ENCODE measurements at regions not wholly inside any gene's neighbourhood (a gene's known extent, or its start where the extent isn't known, plus 50 kb on each side); places are given as distances from the start of the nearest gene placed in this dataset.
"Not testable (repeated sequence)": the region's sequence is repeated elsewhere in the genome, so short reads cannot be mapped to it uniquely, and the experiment has no call there.

DNA sequence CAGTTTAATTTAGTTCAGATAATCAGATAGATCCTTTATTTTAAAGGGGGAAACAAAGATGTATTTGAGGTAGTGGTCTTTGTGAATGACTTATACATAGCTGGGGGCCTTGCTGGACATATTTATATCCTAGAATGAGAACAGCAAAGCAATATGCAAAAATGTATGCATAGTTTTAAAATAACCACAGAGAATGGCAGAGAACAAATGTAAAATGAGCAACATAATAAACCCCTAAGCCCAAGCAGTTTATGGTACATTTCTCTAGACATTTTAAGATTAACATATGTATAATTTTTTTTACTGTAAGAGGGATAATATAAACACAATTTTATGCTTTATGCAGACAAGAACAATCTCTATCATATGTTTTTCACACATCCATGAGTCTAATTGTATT is 434.2 kb upstream of the SMIM31 start:
- Histone ChIP-seq H3K27me3 (ENCODE audit: control insufficient read depth in 1 of 2, insufficient read depth in 2 of 2, low read length in 2 of 2) (no peaks in the 10 kb centered on the region), H3K36me3 (ENCODE audit: control insufficient read depth in 2 of 2, insufficient read depth in 2 of 2, low read length in 2 of 2) (no peaks in the 10 kb centered on the region), H3K27ac (ENCODE audit: low read length) (no peak overlapping the region), H3K9me3 (ENCODE audit: control insufficient read depth in 2 of 2, low read length in 2 of 2) (no peaks in the 10 kb centered on the region), H3K4me1 (ENCODE audit: control insufficient read depth, insufficient read depth, low read length) (no peaks in the 10 kb centered on the region), H3K4me3 (ENCODE audit: low read length in 2 of 2) (no peak overlapping the region), H3K9ac (ENCODE audit: low read length in 2 of 2) (no peak overlapping the region)

DNA sequence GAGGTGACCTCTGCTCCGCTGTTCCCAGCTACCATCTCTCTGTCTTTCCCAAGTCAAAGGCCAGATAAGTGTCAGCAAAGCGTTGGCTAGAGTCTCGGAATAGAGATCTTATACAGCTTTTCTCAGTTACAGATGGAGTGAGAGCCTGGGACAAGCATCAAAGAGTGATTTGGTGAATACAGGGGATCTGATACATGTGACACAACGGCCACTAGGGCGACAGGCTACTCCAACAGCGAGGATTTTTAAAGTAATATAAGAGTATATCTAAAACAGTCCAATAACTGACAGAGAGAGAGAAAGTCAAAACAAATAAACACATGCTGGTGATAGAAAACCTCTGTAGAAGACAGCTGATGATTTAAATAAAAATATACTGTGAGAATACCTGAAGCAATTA is 433.1 kb upstream of the SMIM31 start:
- Histone ChIP-seq H3K9ac (ENCODE audit: low read length in 2 of 2) (no peak overlapping the region), H3K36me3 (ENCODE audit: control insufficient read depth in 2 of 2, insufficient read depth in 2 of 2, low read length in 2 of 2) (no peaks in the 10 kb centered on the region)

DNA sequence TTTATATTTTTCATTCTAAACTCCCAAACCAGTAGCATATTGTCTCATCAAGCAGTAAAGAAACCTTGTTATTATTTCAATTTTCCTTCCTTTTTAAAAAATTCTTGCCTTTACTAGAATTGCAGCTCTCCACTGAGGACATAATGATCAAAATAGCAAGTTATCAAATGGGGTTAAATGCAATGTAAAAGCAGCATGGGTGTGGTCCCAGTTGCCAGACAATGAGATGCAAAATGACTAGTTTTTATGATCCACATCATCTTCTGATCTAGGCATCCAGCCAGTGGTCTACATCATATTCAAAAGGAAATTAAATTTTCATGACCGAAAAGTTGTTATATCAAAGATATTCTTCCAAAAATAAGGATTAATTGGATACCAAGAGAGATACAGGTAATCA is 427.9 kb upstream of the SMIM31 start:
- Histone ChIP-seq H3K4me3 (ENCODE audit: low read length in 2 of 2) (no peak overlapping the region), H3K9me3 (ENCODE audit: control insufficient read depth in 2 of 2, low read length in 2 of 2) (no peaks in the 10 kb centered on the region), H3K27ac (ENCODE audit: low read length) (no peak overlapping the region), H3K36me3 (ENCODE audit: control insufficient read depth in 2 of 2, insufficient read depth in 2 of 2, low read length in 2 of 2) (no peaks in the 10 kb centered on the region), H3K4me1 (ENCODE audit: control insufficient read depth, insufficient read depth, low read length) (no peaks in the 10 kb centered on the region), H3K27me3 (ENCODE audit: control insufficient read depth in 1 of 2, insufficient read depth in 2 of 2, low read length in 2 of 2) (no peaks in the 10 kb centered on the region), H3K9ac (ENCODE audit: low read length in 2 of 2) (no peak overlapping the region)

More for the DNA sequence above, 433.1 kb upstream of the SMIM31 start:
- Histone ChIP-seq H3K4me1 (ENCODE audit: control insufficient read depth, insufficient read depth, low read length) (no peaks in the 10 kb centered on the region), H3K27me3 (ENCODE audit: control insufficient read depth in 1 of 2, insufficient read depth in 2 of 2, low read length in 2 of 2) (no peaks in the 10 kb centered on the region), H3K4me3 (ENCODE audit: low read length in 2 of 2) (no peak overlapping the region), H3K9me3 (ENCODE audit: control insufficient read depth in 2 of 2, low read length in 2 of 2) (no peaks in the 10 kb centered on the region), H3K27ac (ENCODE audit: low read length) (no peak overlapping the region)

DNA sequence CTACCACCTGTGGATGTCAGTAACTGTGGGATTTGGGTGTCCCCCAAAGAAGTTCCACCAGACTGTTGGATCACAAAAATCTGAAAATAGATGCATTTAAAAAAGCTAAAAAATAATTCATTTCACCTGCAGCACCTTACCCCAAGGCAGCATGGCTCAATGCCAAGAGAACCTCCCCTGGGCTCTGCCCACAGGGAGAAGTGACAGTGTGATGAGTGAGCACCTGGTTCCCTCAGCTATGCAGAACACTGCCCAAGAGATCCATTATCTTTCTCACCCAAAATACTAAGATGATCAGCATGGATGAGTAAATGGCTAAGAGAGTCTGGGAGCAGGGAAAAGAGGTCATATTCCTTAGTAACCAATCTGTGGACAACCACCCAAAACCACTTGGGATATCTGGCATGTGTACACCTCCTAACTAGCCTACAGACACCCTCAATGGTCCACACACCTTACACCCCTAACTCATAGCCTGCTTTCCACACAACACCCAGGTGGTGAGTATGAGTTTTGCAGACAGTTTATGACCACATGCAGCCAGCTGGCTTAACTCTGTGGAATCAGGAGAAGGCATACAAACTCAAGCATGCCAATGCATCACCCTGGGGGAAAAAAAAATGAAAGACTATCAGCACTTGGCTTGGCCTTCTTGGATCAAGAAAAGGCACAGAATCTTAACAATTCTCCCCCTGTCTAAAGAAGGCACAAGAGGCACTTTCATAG is 416.5 kb upstream of the SMIM31 start:
- no peaks in the 10 kb centered on the region for H3K4me1 ChIP-seq (ENCODE audit: control insufficient read depth, insufficient read depth, low read length)
- no peaks in the 10 kb centered on the region for H3K36me3 ChIP-seq (ENCODE audit: control insufficient read depth in 2 of 2, insufficient read depth in 2 of 2, low read length in 2 of 2)
- no peak overlapping the region for H3K27ac ChIP-seq (ENCODE audit: low read length)
- peaks cover 0 to 1% of the 10 kb centered on the region in 2 donors for H3K9me3 ChIP-seq (ENCODE audit: control insufficient read depth in 2 of 2, low read length in 2 of 2)
- no peak overlapping the region for H3K9ac ChIP-seq (ENCODE audit: low read length in 2 of 2)
- no peak overlapping the region for H3K4me3 ChIP-seq (ENCODE audit: low read length in 2 of 2)
- no peaks in the 10 kb centered on the region for H3K27me3 ChIP-seq (ENCODE audit: control insufficient read depth in 1 of 2, insufficient read depth in 2 of 2, low read length in 2 of 2)

- H3K9ac ChIP-seq (ENCODE audit: low read length in 2 of 2), result no peak overlapping the region
- H3K4me1 ChIP-seq (ENCODE audit: control insufficient read depth, insufficient read depth, low read length), result no peaks in the 10 kb centered on the region
- H3K27ac ChIP-seq (ENCODE audit: low read length), result no peak overlapping the region
- H3K4me3 ChIP-seq (ENCODE audit: low read length in 2 of 2), result no peak overlapping the region
- H3K27me3 ChIP-seq (ENCODE audit: control insufficient read depth in 1 of 2, insufficient read depth in 2 of 2, low read length in 2 of 2), result no peaks in the 10 kb centered on the region
- H3K36me3 ChIP-seq (ENCODE audit: control insufficient read depth in 2 of 2, insufficient read depth in 2 of 2, low read length in 2 of 2), result no peaks in the 10 kb centered on the region
- H3K9me3 ChIP-seq (ENCODE audit: control insufficient read depth in 2 of 2, low read length in 2 of 2), result no peaks in the 10 kb centered on the region
Observed at GRCh38 chr4:164343472-164343976, 410.4 kb upstream of the SMIM31 start.

GRCh38 chr4:164345756-164346155 is 408.2 kb upstream of the SMIM31 start:
- no peaks in the 10 kb centered on the region for H3K36me3 ChIP-seq (ENCODE audit: control insufficient read depth in 2 of 2, insufficient read depth in 2 of 2, low read length in 2 of 2)
- H3K27me3 ChIP-seq (ENCODE audit: control insufficient read depth in 1 of 2, insufficient read depth in 2 of 2, low read length in 2 of 2), result no peaks in the 10 kb centered on the region
- H3K27ac ChIP-seq (ENCODE audit: low read length), result no peak overlapping the region
- no peaks in the 10 kb centered on the region for H3K4me1 ChIP-seq (ENCODE audit: control insufficient read depth, insufficient read depth, low read length)
- no peak overlapping the region for H3K4me3 ChIP-seq (ENCODE audit: low read length in 2 of 2)
- H3K9ac ChIP-seq (ENCODE audit: low read length in 2 of 2), result no peak overlapping the region
- H3K9me3 ChIP-seq (ENCODE audit: control insufficient read depth in 2 of 2, low read length in 2 of 2), result no peaks in the 10 kb centered on the region

DNA sequence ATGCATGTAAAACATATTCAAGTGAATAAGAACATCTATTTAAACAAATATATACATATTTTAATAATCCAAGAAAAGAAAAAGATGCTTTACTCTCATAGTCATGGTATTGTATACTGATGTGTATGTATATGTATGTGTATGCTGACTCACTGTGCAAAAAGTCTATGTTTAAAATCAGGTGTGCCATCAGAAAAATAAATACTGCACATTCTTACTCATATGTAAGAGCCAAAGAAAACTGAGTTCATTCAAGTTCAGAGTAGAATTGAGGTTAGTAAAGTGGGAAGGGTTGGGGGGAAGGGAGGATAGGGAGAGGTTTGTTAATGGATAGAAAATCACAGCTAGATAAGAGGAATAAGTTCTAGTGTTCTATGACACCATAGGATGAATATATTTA is 403.9 kb upstream of the SMIM31 start:
- Histone ChIP-seq H3K9me3 (ENCODE audit: control insufficient read depth in 2 of 2, low read length in 2 of 2) (no peaks in the 10 kb centered on the region), H3K27me3 (ENCODE audit: control insufficient read depth in 1 of 2, insufficient read depth in 2 of 2, low read length in 2 of 2) (no peaks in the 10 kb centered on the region), H3K9ac (ENCODE audit: low read length in 2 of 2) (no peak overlapping the region), H3K27ac (ENCODE audit: low read length) (no peak overlapping the region), H3K4me3 (ENCODE audit: low read length in 2 of 2) (no peak overlapping the region), H3K4me1 (ENCODE audit: control insufficient read depth, insufficient read depth, low read length) (no peaks in the 10 kb centered on the region), H3K36me3 (ENCODE audit: control insufficient read depth in 2 of 2, insufficient read depth in 2 of 2, low read length in 2 of 2) (no peaks in the 10 kb centered on the region)

- not testable (repeated sequence) for H3K9me3 ChIP-seq (ENCODE audit: control insufficient read depth in 2 of 2, low read length in 2 of 2); H3K27me3 ChIP-seq (ENCODE audit: control insufficient read depth in 1 of 2, insufficient read depth in 2 of 2, low read length in 2 of 2); H3K4me1 ChIP-seq (ENCODE audit: control insufficient read depth, insufficient read depth, low read length); H3K4me3 ChIP-seq (ENCODE audit: low read length in 2 of 2); H3K9ac ChIP-seq (ENCODE audit: low read length in 2 of 2); H3K27ac ChIP-seq (ENCODE audit: low read length); H3K36me3 ChIP-seq (ENCODE audit: control insufficient read depth in 2 of 2, insufficient read depth in 2 of 2, low read length in 2 of 2)
Observed at GRCh38 chr4:164350716-164351115, 403.2 kb upstream of the SMIM31 start.

- Histone ChIP-seq H3K9me3 (ENCODE audit: control insufficient read depth in 2 of 2, low read length in 2 of 2) (no peaks in the 10 kb centered on the region), H3K27ac (ENCODE audit: low read length) (no peak overlapping the region), H3K4me3 (ENCODE audit: low read length in 2 of 2) (no peak overlapping the region), H3K9ac (ENCODE audit: low read length in 2 of 2) (no peak overlapping the region), H3K36me3 (ENCODE audit: control insufficient read depth in 2 of 2, insufficient read depth in 2 of 2, low read length in 2 of 2) (no peaks in the 10 kb centered on the region), H3K4me1 (ENCODE audit: control insufficient read depth, insufficient read depth, low read length) (no peaks in the 10 kb centered on the region), H3K27me3 (ENCODE audit: control insufficient read depth in 1 of 2, insufficient read depth in 2 of 2, low read length in 2 of 2) (no peaks in the 10 kb centered on the region)
Observed at GRCh38 chr4:164357957-164358356, 396.0 kb upstream of the SMIM31 start.

DNA sequence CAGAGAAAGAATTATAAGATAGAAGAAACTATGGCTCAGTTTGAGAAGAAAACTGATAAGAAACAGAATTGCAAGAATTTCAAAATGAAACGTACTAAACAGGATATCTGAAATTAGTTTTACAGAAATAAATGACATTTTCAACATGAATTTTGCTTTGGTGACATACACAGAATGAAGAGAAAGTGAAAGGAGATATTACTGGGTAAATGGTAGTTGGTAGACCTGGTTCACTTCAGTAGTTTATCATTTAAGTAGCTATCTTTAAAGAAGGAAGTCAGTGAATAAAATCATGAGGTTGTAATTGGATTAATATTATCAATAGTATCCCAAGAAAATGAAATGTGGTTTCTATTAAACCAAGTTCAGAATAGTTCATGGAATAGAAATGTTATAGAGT is 395.5 kb upstream of the SMIM31 start:
- Histone ChIP-seq H3K27ac (ENCODE audit: low read length) (no peak overlapping the region), H3K4me1 (ENCODE audit: control insufficient read depth, insufficient read depth, low read length) (no peaks in the 10 kb centered on the region), H3K4me3 (ENCODE audit: low read length in 2 of 2) (no peak overlapping the region), H3K9me3 (ENCODE audit: control insufficient read depth in 2 of 2, low read length in 2 of 2) (no peaks in the 10 kb centered on the region), H3K36me3 (ENCODE audit: control insufficient read depth in 2 of 2, insufficient read depth in 2 of 2, low read length in 2 of 2) (no peaks in the 10 kb centered on the region), H3K27me3 (ENCODE audit: control insufficient read depth in 1 of 2, insufficient read depth in 2 of 2, low read length in 2 of 2) (no peaks in the 10 kb centered on the region), H3K9ac (ENCODE audit: low read length in 2 of 2) (no peak overlapping the region)

DNA sequence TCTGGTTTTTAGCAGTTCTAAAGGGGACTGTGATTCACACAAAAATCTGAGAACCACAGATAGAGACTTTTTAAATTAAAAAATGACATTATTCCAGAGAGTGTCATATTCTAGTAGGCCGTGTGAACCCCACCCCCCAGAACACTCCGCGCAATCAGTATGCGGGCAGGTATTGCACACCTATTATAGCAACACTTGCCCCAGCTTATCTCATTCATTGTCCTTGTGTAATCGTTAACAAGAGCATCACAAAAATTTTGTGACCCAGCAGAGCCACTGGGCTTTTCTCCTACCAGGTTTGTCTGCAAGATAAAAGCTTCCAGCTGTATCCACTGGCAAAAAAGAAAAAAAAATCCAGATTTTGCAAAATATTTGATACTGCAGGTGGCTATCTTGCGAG is 394.1 kb upstream of the SMIM31 start:
- Histone ChIP-seq H3K36me3 (ENCODE audit: control insufficient read depth in 2 of 2, insufficient read depth in 2 of 2, low read length in 2 of 2) (no peaks in the 10 kb centered on the region), H3K27me3 (ENCODE audit: control insufficient read depth in 1 of 2, insufficient read depth in 2 of 2, low read length in 2 of 2) (no peaks in the 10 kb centered on the region), H3K27ac (ENCODE audit: low read length) (no peak overlapping the region), H3K9me3 (ENCODE audit: control insufficient read depth in 2 of 2, low read length in 2 of 2) (no peaks in the 10 kb centered on the region), H3K4me1 (ENCODE audit: control insufficient read depth, insufficient read depth, low read length) (no peaks in the 10 kb centered on the region), H3K9ac (ENCODE audit: low read length in 2 of 2) (no peak overlapping the region), H3K4me3 (ENCODE audit: low read length in 2 of 2) (no peak overlapping the region)
